ENCODE measurements at regions not wholly inside any gene's neighbourhood (a gene's known extent, or its start where the extent isn't known, plus 50 kb on each side); places are given as distances from the start of the nearest gene placed in this dataset.

DNA sequence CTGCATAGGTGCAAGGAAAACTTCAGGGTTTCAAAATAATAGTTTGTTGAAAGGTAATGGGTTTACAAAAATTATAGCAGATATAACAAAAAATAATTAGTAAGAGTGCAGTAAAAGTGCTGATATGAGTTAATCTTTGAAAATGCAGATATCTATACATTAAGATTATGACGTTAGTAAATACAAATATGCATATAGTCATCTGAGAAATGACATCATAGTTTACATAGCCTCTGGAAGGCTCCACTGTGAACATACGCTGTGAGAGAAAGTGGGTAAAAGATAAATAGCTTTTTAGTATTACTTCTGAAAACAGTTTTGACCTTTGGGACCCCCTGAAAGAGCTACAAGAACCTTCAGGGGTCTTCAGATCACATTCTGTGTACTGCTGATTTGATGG lies 356.2 kb upstream of the SNX7 start:
- TF ChIP-seq ZNF596 (tag by site-specific recombination; IDR thresholded peaks at IDR 0.05) (no peak), CTCF (tag by site-specific recombination; IDR thresholded peaks at IDR 0.05) (no peak), ZNF777 (tag by site-specific recombination; IDR thresholded peaks at IDR 0.05; ENCODE audit: borderline replicate concordance) (no peak), ZNF341 (tag by site-specific recombination; IDR thresholded peaks at IDR 0.05; ENCODE audit: low read depth) (no peak), ZBTB20 (tag by site-specific recombination; IDR thresholded peaks at IDR 0.05) (no peak), BCL11B (tag by site-specific recombination; IDR thresholded peaks at IDR 0.05; ENCODE audit: low read depth) (no peak), ZNF514 (tag by site-specific recombination; IDR thresholded peaks at IDR 0.05) (no peak), ZNF138 (tag by site-specific recombination; IDR thresholded peaks at IDR 0.05; ENCODE audit: borderline replicate concordance) (no peak)
- TF ChIP-seq, protein P1, sequence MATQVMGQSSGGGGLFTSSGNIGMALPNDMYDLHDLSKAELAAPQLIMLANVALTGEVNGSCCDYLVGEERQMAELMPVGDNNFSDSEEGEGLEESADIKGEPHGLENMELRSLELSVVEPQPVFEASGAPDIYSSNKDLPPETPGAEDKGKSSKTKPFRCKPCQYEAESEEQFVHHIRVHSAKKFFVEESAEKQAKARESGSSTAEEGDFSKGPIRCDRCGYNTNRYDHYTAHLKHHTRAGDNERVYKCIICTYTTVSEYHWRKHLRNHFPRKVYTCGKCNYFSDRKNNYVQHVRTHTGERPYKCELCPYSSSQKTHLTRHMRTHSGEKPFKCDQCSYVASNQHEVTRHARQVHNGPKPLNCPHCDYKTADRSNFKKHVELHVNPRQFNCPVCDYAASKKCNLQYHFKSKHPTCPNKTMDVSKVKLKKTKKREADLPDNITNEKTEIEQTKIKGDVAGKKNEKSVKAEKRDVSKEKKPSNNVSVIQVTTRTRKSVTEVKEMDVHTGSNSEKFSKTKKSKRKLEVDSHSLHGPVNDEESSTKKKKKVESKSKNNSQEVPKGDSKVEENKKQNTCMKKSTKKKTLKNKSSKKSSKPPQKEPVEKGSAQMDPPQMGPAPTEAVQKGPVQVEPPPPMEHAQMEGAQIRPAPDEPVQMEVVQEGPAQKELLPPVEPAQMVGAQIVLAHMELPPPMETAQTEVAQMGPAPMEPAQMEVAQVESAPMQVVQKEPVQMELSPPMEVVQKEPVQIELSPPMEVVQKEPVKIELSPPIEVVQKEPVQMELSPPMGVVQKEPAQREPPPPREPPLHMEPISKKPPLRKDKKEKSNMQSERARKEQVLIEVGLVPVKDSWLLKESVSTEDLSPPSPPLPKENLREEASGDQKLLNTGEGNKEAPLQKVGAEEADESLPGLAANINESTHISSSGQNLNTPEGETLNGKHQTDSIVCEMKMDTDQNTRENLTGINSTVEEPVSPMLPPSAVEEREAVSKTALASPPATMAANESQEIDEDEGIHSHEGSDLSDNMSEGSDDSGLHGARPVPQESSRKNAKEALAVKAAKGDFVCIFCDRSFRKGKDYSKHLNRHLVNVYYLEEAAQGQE (tag by site-specific recombination; IDR thresholded peaks at IDR 0.05) = no peak
